GM18873 (cell line): ENCODE measurements at regions not wholly inside any gene's neighbourhood (a gene's known extent, or its start where the extent isn't known, plus 50 kb on each side); places are given as distances from the start of the nearest gene placed in this dataset.

Experiments
- ATAC-seq: cut with Tn5 transposase; IDR thresholded peaks from one replicate; pipeline ENCODE4 v1.9.1; 2021; ENCODE audit warnings: mild to moderate bottlenecking, moderate library complexity, moderate number of reproducible peaks; ENCODE audit not compliant: unreplicated experiment, low FRiP score

DNA sequence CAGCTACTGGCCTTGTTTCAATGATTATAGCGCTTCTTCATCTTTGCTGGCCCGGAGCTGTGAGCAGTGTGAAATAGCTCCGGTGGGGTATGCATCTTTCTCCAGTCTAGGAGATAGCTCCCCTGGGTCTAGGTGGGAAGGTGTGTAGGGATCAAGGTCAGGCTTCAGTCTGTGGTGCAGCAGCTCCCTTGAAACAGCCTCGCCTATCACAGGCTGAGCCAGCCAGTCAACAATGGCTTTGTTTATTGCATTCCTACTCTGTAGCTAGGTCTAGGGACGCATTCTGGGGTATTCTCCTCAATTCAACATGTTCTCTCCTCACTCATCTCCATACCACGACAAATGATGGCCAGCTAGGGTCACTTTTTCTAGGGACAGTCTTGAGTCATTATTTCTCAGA lies 646.8 kb upstream of the IGFBP3 start:
- ATAC-seq = no peak

- no peak for ATAC-seq
Measured at GRCh38 chr7:46566097-46566774, 645.2 kb upstream of the IGFBP3 start.

DNA sequence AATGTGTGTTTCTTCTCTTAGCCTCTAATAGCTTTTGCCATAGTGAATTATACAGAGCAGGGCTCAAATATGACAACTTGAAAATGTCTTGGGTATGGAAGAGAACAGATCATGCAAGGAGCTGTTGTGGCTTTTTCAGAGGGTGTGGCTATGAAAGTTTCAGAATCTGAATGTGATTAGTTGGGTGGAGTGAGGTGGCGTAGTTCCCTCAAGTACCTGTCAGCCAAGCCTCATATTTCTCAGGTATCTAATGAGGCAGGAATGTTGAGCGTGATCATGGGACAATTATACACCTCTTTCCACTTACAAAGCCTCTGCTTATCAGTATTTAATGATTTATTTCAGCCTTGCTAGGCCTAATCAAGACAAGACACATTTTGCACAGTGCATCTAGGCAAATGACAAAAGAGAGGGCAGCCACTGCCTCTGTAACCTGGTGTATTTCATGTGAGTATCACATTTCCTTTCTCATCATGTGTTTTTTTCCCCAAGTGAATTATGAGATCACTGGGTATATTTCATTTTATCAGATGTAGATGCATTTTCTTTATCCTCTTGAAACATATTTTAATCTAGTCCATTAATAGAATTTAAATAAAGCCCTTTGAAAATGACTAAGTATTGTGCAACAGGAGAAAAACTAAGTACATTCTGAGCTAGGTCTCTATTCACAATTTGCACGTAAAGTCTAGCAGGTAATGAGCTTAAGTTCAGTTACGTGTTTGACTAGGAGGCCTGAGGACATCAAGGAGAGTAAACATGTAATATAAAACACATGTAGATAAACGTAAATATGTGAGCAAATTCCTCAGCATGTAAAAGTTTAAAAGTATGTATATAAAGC lies 644.4 kb upstream of the IGFBP3 start:
- no peak for ATAC-seq

DNA sequence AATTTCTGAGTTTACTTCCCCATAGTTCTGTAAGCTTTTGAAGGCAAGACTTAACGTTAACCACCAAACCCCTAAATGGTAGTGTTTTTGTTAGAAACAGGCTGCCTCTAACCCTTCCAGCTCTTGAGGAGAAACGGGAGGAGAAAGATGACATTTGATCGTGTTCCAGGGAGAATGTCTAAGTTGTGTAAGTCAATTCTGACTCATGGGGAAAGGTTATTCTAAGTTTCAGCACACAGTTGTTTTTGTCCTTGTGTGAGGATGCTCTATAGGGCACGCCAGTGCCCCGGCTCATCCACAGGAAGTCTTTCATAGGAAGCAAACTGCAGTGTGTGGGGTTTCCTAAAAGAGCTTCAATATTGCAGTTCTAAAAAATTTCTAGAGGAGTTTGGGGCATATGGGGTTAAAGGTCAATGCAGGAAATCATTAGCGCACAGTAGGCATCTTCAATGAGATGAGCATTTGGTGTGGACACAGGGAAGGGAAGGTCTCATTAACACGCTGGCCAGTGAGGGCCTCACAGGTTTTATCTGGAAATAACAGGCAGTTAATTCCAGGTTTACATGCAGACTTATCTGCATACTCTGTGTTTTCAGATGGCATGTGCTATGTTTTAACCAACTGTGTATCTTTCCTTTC lies 638.2 kb upstream of the IGFBP3 start:
- ATAC-seq = no peak

DNA sequence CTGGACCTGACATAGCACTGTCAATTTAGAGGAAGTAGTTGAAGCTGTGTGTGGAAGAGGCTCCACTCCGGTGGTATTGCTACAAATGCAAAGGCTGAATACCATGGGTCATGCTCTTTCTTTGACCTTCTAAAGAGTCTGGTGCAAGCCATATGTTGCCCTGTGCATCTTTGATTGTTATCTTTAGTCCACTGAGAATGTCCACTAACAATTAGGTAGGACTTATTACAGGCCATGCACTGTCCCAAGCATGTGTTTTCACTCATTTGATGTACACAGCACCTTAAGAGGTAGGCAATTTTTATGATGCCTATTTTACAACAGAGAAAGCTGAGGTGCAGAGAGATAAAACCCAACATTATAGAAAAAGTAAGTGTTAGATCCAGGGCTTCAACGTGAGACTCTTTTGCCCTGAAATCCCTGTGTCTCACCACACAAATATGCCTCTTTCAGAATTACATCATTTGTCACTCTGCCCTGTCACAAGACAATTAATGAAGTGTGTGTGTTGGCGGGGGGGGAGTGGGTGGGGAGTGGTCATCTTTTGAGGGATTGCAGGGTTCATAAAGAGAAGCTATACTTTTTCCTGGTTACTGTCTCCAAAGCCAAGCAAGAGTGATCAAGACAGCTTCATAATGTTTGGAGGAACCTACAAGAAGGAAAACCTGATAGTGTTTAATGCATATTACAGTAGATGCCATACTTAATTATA lies 637.6 kb upstream of the IGFBP3 start:
- no peak for ATAC-seq

GRCh38 chr7:46557781-46558180 lies 636.7 kb upstream of the IGFBP3 start:
- no peak for ATAC-seq

- no peak for ATAC-seq
Measured at GRCh38 chr7:46557295-46557711, 636.2 kb upstream of the IGFBP3 start.

DNA sequence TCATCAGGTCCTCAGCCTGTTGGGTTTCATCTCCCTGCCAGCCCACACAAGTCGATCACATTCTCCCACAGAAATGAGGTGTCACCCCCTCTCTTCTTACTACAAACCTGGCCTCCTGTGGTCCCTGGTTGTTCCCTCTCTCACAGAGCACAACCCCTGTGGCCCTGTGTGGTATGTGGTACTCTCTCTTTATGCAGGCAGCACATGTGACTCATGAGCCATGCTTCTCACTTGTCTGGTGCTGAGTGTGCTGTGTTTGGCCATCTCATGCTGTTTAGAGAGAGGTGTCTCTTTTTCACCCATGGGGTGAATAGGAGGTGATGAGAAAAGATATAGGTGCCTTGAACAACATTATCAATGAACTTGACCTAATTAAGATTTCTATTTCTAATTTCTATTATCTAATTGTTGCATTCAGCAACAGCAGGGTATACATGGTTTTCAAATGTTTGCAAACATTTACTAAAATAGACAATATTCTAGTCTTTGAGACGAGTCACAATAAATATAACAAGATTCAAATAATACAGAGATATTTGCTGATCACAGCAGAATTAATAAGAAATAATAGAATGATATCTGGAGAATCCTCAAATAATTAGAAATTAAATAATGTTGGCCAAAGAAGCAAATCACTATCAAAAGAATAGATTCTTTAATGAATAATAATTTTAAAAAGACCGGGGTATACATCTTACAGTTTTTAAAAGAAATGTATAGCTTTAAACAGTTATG lies 633.8 kb upstream of the IGFBP3 start:
- ATAC-seq = no peak

DNA sequence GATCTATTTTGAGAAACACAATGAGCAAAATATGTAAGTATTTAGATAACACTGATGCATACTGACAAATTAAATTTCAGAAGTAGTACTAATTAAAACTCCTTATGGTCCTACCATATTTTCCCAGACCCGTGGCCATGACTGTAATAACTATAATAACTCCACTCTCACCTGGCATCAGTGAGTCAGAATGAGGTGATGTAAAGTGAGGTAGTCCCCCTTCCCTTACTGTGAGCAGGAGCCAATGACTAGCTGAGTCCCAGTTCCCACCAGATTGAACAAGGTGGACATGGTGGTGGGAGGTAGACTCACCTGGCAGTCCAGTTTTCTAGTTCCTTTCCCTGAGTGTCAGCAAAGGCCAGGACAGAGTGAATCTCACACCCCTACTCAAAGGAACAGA lies 630.5 kb upstream of the IGFBP3 start:
- no peak for ATAC-seq

GRCh38 chr7:46550864-46551263 lies 629.8 kb upstream of the IGFBP3 start:
- ATAC-seq = no peak

DNA sequence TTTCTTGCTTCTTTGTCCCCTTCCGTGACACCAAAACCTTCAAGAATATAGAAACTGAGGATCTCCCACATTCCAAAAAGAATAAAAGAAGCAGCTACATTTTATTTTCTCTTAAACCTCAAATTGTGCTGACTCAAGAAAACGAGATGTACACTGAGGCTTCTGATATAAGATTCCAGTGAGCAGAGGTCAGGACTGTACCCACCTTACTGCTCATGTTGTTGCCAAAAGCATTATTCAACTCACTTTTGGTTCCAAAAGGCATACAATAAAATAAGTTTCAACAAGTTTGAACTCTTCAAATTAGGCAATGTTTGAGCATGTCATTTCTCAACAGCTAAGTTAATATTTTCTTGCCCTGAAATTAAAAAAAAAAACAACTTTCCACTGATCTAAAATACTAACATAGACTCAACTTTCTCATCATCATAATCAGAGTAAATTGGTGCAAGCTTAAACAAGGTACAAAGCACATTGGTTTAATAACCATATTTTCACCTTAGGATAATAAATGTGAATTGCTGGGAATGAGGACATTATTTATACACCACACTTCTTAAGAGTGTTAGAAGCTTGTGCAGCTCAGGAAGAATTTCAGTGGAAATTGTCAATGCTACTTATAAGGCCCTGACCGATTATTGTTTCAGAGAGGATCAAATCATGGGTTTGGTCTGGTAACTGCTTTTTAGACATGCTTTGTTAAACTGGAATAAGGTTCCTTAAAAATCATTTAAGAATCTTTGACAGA lies 629.0 kb upstream of the IGFBP3 start:
- no peak for ATAC-seq

- no peak for ATAC-seq
Measured at GRCh38 chr7:46549347-46549746, 628.3 kb upstream of the IGFBP3 start.

DNA sequence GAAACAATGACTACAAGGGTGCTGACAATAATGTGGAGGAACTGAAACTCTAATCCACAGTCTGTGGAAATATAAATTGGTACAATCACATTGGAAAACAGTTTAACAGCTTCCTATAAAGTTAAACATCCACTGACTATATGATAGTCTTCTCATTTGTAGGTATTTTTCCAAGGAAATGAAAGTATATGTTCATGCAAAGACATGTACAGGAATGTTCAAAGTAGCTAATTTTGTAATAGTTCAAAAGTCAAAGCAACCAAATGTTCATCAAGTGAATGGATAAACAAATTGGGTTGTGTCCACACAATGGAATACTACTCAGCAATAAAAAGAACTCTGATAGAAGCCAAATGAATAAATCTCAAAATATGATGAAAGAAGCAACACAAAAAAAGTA lies 626.0 kb upstream of the IGFBP3 start:
- no peak for ATAC-seq

GRCh38 chr7:46545790-46546189 lies 624.7 kb upstream of the IGFBP3 start:
- ATAC-seq = no peak

- no peak for ATAC-seq
Measured at GRCh38 chr7:46544396-46545008, 623.4 kb upstream of the IGFBP3 start.

- ATAC-seq = no peak
Measured at GRCh38 chr7:46542076-46542475, 621.0 kb upstream of the IGFBP3 start.

GRCh38 chr7:46539892-46540483 lies 618.9 kb upstream of the IGFBP3 start:
- no peak for ATAC-seq

- ATAC-seq = no peak
Measured at GRCh38 chr7:46537191-46537905, 616.3 kb upstream of the IGFBP3 start.
